ES-I3 (cell line): ENCODE measurements at regions not wholly inside any gene's neighbourhood (a gene's known extent, or its start where the extent isn't known, plus 50 kb on each side); places are given as distances from the start of the nearest gene placed in this dataset.
"Not testable (repeated sequence)": the region's sequence is repeated elsewhere in the genome, so short reads cannot be mapped to it uniquely, and the experiment has no call there.

ENCODE experiments used
- H3K36me3 ChIP-seq: 2 replicates; pipeline ENCODE4 v1.6.1; 2013; ENCODE audit warnings: mild to moderate bottlenecking, low read length, control low read depth, moderate library complexity; ENCODE audit not compliant: insufficient read depth
- H3K4me1 ChIP-seq: 2 replicates; pipeline ENCODE4 v1.6.1; 2013; ENCODE audit warnings: mild to moderate bottlenecking, control low read depth, low read length; ENCODE audit not compliant: insufficient read depth
- H3K9ac ChIP-seq: 2 replicates; pipeline ENCODE4 v1.6.1; 2013; ENCODE audit warnings: low read depth, mild to moderate bottlenecking, low read length, moderate library complexity
- H3K9me3 ChIP-seq: 2 replicates; pipeline ENCODE4 v1.6.1; 2013; ENCODE audit warnings: mild to moderate bottlenecking, low read length, moderate library complexity; ENCODE audit not compliant: control insufficient read depth, insufficient read depth

DNA sequence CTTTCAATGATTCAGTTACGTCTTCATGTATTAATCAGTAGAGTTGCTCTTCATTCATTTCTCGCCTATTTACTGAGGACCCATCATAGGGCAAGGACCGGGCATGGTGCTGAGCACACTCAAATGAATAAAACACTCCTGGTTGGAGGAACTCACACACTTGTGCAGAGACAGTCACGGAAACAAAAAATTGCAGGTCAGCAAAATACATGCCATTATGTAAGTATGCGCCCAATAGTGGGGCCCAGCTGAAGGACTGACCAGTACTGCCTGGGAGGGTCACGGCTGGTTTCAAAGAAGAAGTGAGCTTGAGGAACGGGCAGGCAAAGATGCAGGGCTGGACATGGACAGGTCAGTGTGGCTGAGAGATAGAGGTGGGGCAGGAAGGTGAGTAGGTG is 102.9 kb downstream of the DDX1 start:
- Histone ChIP-seq H3K4me1 (no peaks in the 10 kb centered on the region), H3K9me3 (no peaks in the 10 kb centered on the region), H3K36me3 (no peaks in the 10 kb centered on the region), H3K9ac (no peak overlapping the region)

DNA sequence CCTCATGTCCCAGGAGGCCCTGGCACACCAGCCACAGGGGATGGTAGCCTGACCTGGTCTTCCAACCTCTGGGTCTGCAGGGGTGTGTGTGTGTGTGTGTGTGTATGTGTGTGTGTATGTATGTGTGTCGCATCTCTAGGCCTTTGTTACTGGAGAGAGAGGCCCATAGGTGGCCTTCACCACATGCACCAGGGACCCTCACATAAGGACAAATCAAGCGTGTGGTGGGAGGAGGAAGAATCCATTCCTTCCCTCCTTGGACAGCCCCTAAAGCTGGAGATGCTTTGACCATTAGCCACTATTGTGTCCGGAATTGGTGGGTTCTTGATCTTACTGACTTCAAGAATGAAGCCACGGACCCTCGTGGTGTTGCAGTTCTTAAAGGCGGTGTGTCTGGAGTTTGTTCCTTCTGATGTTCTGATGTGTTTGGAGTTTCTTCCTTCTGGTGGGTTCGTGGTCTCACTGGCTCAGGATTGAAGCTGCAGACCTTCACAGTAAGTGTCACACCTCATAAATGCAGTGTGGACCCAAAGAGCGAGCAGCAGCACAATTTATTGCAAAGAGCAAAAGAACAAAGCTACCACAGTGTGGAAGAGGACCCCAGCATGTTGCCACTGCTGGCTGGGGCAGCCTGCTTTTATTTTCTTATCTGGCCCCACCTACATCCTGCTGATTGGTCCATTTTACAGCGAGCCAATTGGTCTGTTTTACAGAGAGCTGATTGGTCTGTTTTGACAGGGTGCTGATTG is 104.1 kb downstream of the DDX1 start:
- H3K36me3 ChIP-seq: no peaks in the 10 kb centered on the region
- H3K4me1 ChIP-seq: no peaks in the 10 kb centered on the region
- no peak overlapping the region for H3K9ac ChIP-seq
- no peaks in the 10 kb centered on the region for H3K9me3 ChIP-seq

DNA sequence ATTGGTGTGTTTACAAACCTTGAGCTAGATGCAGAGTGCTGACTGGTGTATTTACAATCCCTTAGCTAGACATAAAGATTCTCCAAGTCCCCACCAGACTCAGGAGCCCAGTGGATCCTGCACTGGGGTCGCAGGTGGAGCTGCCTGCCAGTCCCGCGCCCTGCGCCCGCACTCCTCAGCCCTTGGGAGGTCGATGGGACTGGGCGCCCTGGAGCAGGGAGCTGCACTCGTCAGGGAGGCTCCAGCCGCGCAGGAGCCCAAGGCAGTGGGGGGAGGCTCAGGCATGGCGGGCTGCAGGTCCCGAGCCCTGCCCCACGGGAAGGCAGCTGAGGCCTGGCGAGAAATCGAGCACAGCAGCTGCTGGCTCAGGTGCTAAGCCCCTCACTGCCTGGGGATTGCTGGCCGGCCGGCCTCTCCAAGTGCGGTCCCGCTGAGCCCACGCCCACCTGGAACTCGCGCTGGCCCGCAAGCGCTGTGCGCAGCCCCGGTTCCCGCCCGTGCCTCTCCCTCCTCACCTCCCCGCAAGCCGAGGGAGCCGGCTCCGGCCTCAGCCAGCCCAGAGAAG is 105.0 kb downstream of the DDX1 start:
- H3K36me3 ChIP-seq, H3K9me3 ChIP-seq, H3K4me1 ChIP-seq, H3K9ac ChIP-seq: not testable (repeated sequence)

DNA sequence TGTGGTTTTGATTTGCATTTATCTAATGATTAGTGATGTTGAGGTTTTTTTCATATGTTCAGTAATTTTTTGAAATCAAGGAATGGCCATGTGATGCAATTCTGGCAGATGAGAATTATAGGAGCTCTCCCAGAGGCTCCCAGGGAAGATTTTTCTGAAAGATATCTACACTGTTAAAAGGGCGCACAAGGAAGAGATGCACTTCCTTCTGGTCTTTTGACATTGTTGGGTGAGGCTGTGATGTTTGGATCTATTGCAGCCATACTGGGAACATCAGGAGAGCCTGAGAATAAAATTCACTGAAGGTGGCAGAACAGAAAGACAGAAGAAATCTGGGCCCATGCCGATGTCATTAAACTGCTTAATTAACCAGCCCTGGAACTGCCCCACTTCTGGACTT is 108.5 kb downstream of the DDX1 start:
- Histone ChIP-seq H3K4me1 (no peaks in the 10 kb centered on the region), H3K36me3 (no peaks in the 10 kb centered on the region), H3K9me3 (no peaks in the 10 kb centered on the region), H3K9ac (no peak overlapping the region)

DNA sequence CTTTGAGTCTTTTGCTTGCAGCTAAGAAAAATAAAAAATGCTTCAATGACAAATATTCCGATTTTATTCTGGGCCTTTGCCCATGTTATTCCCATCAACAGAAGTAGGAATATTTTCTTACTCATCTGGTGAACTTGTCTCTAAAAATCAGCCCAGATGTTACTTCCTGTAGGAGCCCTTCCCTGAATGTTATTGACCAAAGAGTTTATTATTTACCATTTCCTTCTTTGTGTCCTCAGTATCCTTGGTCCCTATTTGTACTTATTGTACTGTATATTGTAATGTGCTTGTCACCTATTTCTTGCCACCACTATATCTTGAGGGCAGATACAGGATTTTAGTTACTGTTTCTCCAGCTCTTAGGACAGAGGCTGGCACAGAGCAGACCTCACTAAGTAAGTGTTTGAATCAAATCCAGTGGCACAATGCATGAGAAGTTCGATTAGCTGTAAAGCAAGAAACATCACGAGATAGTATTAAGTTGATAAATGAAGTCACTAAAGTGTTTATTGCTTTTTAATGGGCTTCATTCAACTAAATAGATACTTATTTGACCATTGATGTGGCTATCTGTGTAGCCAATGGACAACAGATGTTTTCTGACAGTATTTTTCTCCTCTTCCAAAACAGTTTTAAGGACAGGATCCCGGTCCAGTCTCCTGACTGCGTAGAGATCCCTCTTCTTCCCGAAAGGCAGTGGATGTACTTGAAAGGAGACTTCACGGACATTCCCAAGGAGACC is 109.1 kb downstream of the DDX1 start:
- no peaks in the 10 kb centered on the region for H3K36me3 ChIP-seq
- H3K4me1 ChIP-seq: no peaks in the 10 kb centered on the region
- H3K9ac ChIP-seq: no peak overlapping the region
- no peaks in the 10 kb centered on the region for H3K9me3 ChIP-seq

DNA sequence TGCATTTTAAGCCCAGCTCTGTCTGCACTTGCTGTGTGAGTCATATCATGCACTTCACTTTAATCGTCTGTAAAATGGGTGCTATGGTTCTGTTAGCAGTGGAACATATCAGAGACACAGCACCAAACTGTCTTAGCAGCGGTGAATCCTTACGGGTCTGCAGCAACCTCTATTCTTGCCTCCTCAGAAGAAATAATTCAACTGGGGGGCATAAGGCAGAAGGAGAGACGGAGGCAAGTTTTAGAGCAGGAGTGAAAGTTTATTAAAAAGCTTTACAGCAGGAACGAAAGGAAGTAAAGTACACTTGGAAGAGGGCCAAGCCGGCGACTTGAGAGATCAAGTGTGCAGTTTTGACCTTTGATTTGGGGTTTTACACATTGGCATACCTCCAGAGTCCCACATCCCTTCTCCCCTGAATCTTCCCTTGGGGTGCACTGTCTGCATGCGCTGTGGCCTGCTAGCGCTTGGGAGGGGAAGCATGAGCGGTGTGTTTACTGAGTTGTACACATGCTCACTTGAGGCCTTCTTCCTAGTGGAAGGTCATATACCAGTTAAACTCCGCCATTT is 109.8 kb downstream of the DDX1 start:
- no peaks in the 10 kb centered on the region for H3K9me3 ChIP-seq
- no peak overlapping the region for H3K9ac ChIP-seq
- H3K36me3 ChIP-seq: no peaks in the 10 kb centered on the region
- H3K4me1 ChIP-seq: no peaks in the 10 kb centered on the region

DNA sequence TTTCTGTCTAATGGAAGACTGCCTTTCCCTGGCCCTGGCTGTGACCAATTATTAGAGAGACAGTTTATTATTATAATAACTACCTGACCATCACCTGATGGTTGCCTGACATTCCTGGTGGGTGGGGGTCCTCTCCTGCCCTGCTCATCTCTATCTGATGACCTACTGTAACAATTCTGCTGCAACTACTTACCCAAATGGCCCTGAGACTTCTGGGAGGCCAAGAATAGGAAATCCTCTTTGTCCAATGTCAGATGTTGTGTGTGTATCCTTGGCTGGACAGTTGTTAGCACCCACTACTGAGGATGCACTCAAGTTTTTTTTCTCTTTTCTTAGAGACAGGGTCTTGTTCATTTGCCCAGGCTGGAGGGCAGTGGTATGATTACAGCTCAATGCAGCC is 110.3 kb downstream of the DDX1 start:
- Histone ChIP-seq H3K36me3 (no peaks in the 10 kb centered on the region), H3K9me3 (no peaks in the 10 kb centered on the region), H3K9ac (no peak overlapping the region), H3K4me1 (no peaks in the 10 kb centered on the region)

DNA sequence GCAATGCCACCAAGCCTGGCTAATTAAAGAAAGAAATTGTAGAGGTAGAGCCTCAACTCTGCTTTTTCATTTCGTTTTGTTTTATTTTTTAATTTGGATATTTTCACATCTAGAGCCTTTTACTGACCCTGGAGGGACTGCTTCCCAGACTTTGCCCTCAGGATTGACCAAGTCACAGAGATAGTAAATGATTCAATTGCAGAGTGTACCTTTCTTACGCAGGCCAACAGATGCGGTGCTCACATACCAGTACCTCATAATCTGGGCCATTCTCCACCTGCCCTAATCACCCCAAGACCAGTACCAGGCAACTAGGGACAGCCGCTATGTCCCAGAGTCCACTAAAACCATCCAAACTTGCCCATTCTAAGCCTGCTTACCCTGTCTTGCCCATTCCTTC is 110.8 kb downstream of the DDX1 start:
- Histone ChIP-seq H3K4me1 (no peaks in the 10 kb centered on the region), H3K36me3 (no peaks in the 10 kb centered on the region), H3K9me3 (no peaks in the 10 kb centered on the region), H3K9ac (no peak overlapping the region)

DNA sequence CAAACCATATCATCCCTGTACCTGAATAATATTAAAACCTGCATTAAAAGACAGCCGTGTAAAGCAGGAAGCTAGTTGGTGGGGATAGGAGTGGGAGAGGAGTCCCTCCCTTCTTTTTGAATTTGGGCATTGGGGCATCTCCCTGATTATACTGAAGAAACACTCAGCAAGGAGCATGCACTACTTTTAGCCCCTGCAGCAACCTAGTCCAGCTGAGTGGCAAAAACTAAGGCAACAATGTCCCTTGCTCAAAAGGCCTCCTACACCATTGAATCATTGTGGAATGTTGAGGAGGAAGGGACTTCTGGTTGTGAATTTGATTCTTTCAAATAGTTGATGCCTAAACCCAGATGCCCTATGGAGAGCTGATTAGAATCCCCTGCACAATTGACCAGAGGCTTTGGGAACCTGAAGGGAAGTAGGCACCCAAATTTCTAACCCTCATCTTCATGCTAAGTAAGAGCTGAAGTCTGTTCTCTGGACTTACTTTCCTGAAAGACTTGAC is 111.7 kb downstream of the DDX1 start:
- H3K4me1 ChIP-seq: no peaks in the 10 kb centered on the region
- no peaks in the 10 kb centered on the region for H3K9me3 ChIP-seq
- H3K36me3 ChIP-seq: no peaks in the 10 kb centered on the region
- H3K9ac ChIP-seq: no peak overlapping the region

DNA sequence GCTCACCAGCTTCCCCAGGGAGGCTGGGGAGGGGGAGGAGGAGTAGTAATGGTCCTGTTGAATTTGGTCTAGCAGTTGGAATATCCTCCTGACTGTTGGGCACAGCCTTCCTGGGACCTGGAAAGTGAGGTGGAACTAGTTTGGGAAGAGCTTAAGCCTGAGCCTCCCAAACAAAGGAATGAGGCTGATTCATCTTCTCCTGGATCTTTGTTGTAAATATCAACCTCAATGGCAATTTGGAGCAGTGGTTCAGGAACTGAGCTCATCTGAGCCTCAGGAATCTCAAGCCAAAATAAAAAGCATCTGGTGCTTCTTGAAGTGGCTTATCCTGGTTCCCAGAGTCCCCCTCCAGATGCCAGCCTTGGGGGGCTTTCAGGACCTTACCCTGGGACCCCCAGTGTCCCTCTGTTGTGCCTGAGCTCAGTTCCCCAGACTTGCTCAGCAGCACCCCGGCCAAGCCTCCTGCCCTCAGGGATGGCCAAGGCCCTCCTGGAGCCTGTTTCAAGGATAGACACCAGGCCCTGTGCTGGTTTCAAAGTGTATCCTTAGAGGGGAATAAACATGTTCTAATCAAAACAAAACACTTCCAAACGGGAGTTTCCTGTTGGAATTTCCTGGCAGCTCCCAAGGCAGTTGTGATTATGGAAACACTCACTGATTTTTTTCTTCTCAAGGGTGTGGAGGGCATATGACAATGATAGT is 112.6 kb downstream of the DDX1 start:
- no peaks in the 10 kb centered on the region for H3K36me3 ChIP-seq
- no peak overlapping the region for H3K9ac ChIP-seq
- H3K4me1 ChIP-seq: no peaks in the 10 kb centered on the region
- no peaks in the 10 kb centered on the region for H3K9me3 ChIP-seq

DNA sequence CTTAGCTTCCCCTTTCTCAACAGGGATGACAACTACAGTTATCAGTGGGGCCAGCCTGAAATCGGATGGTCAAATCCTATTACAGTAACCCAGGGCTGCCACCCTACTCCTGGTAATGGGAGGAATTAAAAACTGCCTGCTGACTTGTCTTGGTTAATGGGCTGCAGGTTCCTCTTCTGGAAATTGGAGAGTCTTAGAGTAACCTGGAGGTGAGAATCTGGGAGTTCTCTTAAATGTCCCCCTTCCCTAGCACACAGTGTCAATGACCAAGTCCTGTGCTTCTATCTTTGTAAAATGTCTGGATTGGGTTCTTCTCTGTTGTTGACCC is 113.1 kb downstream of the DDX1 start:
- H3K4me1 ChIP-seq: no peaks in the 10 kb centered on the region
- no peaks in the 10 kb centered on the region for H3K9me3 ChIP-seq
- H3K9ac ChIP-seq: no peak overlapping the region
- no peaks in the 10 kb centered on the region for H3K36me3 ChIP-seq

DNA sequence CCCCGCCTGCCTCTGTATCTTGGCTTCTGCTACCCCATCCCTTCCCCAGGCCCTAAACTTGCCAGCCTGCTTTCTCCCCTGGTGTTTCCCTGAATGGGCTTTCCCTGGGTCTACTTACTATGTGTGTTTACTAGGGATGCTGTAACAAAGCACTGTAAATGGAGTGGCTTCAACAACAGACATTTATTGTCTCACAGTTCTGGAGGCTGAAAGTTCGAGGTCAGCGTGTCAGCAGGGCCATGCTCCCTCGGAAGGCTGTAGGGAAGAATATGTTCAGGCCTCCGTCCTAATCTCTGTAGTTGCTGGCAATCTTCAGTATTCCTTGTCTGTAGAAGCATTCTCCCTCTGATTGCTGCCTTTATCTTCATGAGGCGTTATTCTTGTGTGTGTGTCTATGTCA is 113.6 kb downstream of the DDX1 start:
- no peaks in the 10 kb centered on the region for H3K4me1 ChIP-seq
- no peaks in the 10 kb centered on the region for H3K9me3 ChIP-seq
- H3K36me3 ChIP-seq: no peaks in the 10 kb centered on the region
- H3K9ac ChIP-seq: no peak overlapping the region

DNA sequence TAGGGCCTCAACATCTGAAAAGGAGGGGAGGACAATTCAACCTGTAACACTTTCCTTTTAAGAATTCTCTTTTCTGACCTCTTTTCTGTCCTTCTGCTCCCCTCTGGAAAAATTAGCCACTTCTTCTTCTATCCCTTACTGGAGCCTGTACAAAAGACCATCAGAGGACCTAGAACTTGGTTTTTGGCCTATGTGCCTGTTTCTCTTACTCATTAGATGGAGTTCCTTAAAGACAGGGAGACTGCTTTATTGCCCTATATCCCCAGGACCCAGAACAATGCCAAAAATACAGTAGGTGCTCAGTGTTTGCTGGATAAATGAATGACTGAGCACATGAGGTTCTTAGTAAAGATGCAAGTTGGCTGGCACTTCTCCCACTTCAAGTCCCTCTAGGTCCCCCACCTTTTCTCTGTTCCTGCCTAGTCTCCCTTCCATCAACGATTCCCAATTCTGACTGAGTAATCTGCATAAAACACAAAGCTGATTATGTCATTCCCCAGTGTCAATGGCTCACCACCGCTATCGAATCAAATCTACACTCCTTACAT is 114.2 kb downstream of the DDX1 start:
- Histone ChIP-seq H3K9ac (no peak overlapping the region), H3K4me1 (no peaks in the 10 kb centered on the region), H3K36me3 (no peaks in the 10 kb centered on the region), H3K9me3 (no peaks in the 10 kb centered on the region)

DNA sequence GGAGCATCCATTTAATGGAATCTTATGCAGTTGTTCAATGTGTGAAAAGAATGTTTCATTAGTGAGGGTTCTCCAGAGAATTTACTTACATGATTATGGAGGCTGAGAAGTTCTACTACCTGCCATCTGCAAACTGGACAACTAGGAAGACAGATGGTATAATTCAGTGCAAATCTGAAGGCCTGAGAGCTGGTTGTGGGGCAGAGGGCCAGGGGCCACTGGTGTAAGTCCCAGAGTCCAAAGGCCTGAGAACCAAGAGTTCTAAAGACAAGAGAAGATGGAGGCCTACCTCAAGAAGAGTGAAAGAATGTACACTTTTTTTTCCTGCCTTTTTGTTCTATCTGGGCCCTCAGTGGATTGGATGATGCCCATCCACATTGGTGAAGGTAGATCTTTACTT is 114.8 kb downstream of the DDX1 start:
- no peak overlapping the region for H3K9ac ChIP-seq
- no peaks in the 10 kb centered on the region for H3K4me1 ChIP-seq
- no peaks in the 10 kb centered on the region for H3K9me3 ChIP-seq
- no peaks in the 10 kb centered on the region for H3K36me3 ChIP-seq
